Hypothalamus (tissue), 51 donors: ENCODE measurements at regions not wholly inside any gene's neighbourhood (a gene's known extent, or its start where the extent isn't known, plus 50 kb on each side); places are given as distances from the start of the nearest gene placed in this dataset.
"Not testable (repeated sequence)": the region's sequence is repeated elsewhere in the genome, so short reads cannot be mapped to it uniquely, and the experiment has no call there.

Source experiments
- DNase-seq, 51 donors: peaks; one replicate each; lab custom pipeline; 2025; lab: John Stamatoyannopoulos, UW

DNA sequence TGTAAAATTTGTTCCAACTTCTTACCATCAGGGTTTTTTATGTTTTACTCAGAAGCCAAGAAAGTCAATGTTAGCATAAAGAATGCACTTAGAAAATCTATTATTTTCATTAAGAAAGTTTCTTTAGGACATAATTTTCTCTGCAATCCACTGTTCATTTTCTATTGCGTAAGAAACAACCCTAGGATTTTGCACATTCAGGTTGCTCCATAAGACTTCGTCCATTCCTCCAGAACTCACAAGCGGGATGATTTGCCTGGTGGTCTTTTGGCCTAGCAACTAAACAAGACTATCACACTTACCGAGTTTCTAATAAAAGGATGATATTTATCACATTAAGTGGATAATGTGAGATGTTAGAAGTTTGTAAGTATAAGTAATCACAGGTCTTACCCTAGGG is 376.3 kb upstream of the INTU start:
- DNase-seq, result no peak

DNA sequence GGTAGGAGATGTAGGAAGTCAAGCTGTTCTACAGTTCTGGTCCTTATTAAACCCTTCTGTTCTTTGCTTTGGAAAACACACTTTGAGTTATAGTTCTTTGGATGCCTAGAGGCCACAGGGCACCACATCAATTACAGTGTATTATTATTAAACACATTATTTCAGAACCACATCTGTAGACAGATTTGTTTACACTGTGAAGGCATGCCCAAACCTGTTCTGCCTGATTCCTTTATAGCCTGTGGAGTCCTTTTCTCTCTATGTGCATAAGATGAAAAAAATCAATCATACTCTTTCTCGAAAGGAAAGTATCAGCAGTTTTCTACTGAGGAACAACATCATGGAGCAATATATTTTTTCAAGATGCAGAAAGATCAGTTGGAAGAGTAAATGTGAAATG is 371.3 kb upstream of the INTU start:
- no peak for DNase-seq

DNA sequence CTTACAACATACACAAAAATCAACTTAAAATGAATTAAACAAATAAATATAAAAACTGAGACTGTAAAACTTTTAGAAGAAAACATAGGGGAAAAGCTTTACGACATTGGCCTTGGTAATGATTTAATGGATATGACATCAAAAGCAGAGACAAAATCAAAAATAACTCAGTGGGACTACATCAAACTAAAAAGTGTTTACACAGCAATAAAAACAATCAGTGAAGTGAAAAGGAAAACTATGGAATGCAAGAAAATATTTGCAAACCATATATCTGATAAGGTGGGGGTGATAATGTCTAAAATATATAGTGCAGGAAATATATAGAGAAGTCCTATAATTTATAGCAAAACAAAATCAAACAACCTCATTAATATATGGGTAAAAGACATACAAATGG is 364.4 kb upstream of the INTU start:
- DNase-seq, result no peak

DNA sequence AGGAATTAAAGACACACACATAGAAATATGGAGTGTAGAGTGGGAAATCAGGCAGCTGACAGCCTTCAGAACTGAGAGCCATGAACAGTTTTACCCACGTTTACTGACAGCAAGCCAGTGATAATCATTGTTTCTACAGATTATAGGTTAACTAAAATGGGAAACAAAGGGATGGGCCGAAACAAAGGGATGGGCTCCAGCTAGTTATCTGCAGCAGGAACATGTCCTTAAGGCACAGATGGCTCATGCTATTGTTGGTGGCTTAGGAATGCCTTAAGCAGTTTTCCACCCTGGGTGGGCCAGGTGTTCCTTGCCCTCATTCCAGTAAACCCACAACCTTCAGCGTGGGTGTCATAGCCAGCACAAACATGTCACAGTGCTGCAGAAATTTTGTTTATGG is 355.7 kb upstream of the INTU start:
- not testable (repeated sequence) for DNase-seq

DNA sequence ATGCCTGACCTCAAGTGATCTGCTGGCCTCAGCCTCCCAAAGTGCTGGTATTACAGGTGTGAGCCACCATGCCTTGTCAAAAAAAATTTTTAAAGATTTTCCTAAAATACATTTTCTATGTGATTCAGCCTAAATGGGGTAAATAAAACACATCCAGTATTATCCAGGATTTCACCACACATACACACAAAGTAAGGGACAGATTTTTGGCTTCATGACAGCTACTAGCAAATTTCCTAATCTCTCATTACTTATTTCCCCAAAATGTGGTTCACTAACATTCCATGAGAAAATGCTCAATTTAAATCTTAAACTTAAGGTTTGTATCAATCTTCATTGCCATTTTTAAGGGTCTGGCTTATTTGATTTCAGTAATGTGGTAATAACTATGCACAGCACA is 348.5 kb upstream of the INTU start:
- DNase-seq, result no peak

DNA sequence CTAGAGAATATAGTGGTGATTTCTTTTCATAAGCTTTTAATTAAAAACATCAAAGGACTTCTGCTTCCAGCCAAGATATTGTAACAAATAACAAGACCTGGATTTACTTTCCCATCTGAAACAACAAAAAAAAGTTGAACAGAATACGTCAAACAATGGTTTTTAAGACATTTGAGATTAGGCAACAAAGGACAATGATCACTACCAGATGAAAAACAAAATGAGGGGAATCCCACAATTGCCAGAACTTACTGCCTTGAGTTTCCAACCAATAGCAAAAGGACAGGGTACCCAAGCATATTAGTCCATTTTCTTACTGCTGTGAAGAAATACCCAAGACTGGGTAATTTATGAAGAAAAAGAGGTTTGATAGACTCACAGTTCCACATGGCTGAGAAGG is 341.4 kb upstream of the INTU start:
- DNase-seq, result no peak

DNA sequence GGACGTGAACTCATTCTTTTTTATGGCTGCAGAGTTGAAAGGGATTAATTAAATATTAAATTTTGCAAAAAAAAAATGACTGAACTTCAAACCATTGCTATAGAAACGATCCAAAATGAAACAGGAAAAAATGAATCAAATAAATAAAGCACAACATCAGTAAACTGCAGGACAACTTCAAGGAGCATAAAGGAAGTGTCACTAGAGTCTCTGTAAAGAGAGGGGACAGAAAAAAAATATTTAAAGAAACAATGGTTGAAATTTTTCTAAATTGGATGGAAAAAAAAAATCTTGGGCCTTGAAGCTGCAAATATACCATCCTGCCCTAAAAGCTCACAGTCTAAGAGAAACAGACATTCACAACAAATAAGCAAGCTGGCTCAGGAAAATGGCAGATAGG is 339.3 kb upstream of the INTU start:
- no peak for DNase-seq

DNA sequence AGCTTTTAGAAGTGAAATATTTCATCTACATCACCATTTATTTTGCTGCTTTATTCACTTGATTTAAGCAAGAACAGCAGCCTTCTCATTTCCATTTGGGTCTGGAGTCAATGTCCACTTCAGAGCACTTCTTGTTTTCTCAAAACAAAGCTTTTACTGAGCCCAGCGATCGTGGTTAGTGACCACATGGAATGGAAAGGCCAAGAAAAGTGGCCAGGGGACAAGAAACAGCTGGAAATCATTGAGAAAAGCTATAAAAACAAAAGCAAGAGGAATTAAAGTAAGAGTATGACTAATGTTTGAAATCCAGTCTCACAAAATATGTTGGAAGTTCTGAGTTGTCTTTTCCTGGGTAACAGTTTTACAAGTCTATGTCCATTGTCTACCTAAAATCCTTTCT is 328.4 kb upstream of the INTU start:
- DNase-seq, result no peak

DNA sequence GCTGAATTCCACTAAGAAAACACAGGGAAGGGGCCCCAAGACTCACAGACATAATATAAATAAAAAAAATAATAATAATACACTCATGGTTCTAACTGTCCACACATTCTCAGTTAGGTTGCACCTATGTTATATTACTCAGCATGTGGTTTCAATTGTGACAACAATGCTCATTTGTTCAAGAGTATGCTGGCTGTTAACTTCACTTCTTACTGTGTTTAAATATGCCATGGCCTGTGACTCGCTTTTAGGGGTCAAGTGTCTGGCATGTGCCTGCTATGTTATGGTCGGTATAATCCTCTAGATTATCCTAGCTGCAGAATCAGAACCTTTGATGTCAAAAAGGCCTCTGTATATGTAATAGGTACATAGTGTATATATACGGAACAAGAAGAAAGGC is 324.8 kb upstream of the INTU start:
- DNase-seq, result no peak

DNA sequence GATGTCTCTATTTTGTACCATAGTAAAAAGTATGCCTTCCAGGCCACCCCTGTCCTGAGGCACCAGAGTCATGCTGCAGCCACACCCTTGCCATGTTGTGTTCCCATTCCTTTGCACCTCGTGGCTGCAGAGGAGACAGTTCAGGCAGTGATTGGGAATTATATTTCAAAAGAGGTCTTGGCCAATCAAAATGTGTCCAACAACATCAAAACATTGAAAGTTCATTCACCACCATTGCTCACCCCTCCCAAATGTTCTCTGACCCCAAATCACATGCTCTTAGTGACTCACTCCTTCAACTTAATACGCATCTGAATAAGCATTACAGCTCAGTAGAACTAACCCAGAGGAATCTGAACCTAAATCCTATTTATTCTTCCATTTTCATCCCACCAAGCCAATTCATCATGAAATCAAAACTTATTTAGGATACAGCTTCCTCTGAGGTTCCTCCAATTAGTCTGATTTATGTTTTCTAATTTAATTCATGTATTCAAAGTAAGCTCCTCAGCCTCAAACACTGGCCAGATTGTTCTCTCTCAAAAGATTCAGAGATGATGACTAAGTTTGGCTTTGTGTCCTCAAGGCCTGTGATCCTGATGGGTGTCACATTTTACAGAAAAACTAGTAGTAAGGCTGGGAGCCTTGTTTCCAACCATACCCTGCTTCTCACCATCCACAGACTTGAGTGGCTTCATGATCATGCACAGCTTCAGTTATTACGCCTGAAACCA is 323.2 kb upstream of the INTU start:
- no peak for DNase-seq

DNA sequence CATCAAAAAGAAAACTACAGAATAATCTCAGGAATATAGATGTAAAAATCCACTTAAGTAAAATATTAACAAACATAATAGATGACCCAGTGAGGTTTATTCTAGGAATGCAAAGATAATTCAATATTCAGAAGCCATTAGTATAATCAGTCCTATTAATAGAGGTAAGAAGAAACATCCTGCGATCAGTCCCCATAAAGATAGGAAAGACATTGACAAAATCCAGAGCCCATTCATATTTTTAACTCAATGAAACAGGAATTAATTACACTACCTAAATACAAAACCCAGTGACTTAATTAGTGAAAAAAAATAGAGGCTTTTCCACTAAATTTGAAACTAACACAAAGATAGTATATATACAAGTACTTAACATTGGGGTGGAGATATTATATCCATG is 321.4 kb upstream of the INTU start:
- no peak for DNase-seq

DNA sequence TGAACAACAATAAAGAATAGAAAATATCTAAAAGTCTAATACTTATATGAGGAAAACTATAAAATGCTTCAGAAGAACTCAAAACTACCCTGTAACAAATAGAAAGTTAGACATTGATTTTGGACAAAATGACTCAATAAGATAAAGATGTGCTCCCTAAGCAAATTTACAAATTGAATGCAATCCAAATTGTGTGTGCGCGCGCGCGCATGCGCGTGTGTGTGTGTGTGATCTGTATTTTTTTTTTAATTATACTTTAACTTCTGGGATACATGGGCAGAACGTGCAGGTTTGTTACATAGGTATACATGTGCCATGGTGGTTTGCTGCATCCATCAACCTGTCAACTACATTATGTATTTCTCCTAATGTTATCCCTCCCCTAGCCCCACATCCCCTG is 320.8 kb upstream of the INTU start:
- DNase-seq, result no peak

DNA sequence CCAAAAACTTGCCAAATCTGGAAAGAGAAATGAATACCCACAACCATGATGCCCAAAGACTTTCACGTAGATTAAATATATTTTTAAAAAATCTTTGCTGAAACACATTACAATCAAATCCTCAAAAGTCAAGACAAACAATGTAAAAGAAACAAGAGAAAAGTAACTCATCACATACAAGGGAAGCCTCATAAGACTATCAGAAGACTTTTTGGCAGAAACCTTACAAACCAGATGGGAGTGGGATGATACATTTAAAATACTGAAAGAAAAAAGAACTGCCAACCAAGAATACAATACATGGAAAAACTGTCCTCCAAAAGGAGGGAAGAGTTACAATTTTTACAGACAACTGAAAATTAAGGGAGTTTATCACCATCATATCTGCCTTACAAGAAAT is 319.0 kb upstream of the INTU start:
- DNase-seq, result no peak

DNA sequence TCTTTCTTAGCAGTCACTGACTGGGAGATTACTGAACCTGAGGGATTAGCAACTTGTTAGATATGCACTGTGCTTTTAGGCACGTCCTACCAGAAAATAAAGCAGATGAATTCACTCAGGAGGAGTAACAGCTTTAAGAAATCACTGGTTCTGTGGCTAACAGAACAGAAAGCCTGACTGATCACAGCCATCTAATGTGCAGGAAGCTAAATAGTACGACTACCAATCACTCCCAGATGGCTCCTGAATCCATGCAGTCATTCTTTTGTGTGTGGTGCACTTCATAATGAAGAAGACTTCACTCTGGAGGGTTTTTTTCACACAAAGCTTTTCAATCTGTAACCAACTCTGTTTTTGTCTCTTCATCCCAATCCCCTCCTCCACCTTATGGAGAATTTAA is 305.3 kb upstream of the INTU start:
- no peak for DNase-seq

DNA sequence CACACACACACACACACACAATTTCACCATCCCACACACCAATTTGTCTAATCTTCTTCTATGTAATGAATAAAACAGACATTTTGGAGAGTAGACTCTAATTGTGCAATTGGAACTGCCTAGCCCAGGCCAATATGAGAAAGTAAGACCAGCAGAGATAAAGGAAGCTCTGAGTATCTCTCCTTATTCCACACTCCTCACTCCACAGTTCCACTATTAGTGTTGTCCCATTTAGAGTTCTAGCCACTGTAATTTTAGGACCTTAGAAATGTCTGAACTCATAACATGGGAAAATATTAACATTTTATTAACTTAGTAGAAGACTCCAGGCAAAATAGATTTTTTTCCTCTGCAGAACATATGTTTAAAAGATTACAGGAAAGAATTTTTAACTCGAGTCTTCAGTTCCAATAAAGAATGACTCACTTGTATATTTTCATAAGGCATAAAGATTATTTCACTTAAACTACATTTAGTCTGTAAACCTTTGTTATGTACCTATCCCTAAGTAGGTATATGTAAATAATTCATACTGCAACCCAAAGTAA is 297.6 kb upstream of the INTU start:
- DNase-seq, result no peak

DNA sequence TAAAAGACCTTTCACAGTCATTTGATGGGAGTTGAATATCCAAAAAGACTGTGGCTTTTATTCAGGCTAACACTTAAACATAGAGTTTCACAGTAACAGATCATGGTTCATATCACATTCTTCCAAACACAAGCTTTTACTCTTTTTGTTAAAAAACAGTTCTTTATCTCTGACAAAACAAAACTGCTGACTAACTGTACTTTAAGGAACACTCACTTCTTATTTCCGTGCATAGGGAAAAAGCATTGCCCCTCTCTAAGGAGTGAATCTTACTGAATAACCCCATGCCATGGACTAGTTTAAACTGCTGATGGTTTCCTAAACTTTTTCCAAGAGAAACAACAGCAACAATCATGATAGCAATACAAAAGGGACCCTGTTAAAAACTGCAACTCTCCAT is 297.0 kb upstream of the INTU start:
- DNase-seq, result no peak

DNA sequence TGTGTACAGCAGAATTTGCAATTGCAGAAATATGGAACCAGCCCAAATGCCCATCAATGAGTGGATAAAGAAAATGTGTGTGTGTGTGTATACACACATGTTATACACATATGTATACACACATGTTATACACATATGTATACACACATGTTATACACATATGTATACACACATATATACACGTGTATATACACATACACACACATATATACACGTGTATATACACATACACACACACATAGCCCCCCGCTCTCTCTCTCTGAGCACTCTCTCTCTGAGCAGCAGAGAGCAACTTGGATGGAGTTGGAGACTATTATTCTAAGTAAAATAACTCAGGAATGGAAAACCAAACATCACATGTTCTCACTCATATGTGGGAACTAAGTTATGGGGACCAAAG is 289.6 kb upstream of the INTU start:
- DNase-seq, result not testable (repeated sequence)

DNA sequence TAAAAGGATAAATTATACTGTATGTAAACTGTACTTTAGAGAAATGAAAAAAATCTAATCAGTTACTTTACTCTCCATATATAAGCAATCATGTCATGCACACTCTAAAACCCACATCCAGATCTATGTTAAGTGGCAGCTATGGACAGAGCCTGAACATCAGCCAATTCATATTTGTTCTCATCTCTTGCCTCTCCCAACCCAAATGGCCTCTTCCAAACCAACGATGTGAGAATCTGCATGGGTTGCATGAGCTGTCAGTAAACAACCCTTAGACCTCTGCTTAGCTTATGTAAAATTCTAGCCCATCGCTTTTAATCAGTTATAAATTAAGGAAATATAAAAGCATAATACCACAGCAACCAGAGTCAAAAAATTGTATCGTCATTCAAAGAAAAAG is 288.7 kb upstream of the INTU start:
- DNase-seq, result no peak

DNA sequence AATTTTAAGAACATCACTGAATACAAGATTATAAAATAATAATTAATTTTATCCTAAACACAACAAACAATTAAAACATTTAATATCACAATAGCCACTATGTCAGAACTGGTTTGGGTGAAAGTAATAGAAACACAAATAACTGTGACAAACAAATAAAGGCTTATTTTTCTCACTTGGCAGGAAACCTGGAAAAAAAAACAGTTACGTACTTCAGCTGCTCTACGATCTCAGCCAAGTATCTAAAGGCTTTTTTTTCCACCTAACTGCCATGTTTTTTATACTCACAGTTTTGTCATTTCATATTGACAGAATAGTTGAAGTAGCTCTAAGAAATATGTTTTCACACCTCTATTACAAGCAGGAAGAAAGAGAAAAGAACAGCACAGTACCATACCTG is 284.8 kb upstream of the INTU start:
- DNase-seq, result no peak

DNA sequence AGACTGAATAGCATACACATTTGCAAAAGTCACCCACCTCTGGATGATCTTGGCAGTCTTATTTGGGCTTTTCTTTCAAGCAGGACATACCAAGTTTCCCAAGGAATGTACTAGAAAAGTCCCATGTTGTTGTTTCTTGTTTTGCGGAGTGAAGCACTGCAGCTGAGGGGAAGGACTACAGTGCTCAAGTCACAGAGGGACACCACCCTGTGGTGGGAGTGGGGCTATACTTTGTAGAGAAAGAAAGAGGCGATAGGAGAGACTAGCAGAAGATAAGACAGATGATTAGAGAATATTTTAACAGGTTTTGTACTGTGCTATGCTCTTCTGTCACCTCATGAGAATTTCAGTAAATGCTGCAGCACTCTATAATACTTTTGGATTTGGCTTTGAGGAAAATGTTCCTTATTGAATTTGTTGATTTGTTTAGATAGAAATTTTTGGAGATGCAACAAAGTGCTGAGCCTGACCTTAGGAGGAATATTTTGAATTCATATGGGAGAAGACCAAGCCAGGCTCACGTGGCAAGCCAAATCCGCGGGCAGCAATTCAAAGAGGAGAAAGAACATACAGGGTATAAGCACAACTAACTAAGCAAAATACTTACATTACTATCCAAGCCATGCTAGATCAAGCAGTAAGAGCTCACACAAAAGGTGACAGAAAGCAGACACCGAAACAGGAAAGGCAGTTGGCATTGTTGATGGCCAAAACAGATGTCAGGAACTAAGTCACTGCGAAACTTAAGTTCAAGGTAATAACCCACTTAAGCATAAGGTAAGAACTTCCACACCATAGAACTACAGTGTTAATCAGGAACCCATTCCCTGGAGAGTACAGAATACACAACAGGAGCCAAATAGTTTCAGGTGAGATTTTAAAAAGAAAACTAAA is 280.3 kb upstream of the INTU start:
- no peak for DNase-seq

DNA sequence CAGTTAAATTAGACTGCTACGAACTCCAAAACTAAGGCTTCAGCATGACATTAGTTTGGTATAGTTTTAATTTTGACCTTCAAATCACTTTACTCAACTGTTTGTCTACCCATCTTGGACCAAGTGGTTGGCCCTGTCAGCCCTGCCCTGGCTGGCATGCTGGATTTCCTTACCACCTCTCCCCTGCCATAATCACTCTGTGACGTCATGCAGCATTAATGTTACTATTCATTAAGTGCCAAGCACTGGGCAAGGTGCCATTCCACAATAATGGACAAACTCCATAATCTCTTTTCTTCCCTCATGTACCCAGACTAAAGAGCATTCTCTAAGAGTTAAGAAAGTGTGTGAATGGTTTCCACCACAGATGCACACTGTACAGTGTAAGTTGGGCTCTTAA is 277.0 kb upstream of the INTU start:
- peak in 1 of 51 donors; percentile 6 for DNase-seq

DNA sequence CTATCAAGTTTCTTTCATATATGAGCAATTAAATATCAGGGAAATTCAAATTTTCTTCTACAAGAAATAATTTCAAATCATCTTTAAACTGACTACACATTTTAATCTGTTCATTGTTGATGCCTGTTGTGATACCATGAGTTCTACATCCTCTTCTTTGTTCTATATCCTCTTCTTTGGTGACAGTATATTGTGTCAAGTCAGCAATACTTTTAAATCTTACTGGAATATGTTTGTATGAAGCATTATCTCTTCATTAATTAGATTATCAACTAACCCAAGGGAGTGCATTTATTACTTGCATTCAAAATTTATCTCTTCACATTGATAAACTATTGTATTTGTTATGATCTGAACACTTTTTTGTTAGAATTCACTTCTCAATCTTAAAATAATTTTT is 275.0 kb upstream of the INTU start:
- no peak for DNase-seq
